ENCODE measurements at regions not wholly inside any gene's neighbourhood (a gene's known extent, or its start where the extent isn't known, plus 50 kb on each side); places are given as distances from the start of the nearest gene placed in this dataset.
"Not testable (repeated sequence)": the region's sequence is repeated elsewhere in the genome, so short reads cannot be mapped to it uniquely, and the experiment has no call there.

DNA sequence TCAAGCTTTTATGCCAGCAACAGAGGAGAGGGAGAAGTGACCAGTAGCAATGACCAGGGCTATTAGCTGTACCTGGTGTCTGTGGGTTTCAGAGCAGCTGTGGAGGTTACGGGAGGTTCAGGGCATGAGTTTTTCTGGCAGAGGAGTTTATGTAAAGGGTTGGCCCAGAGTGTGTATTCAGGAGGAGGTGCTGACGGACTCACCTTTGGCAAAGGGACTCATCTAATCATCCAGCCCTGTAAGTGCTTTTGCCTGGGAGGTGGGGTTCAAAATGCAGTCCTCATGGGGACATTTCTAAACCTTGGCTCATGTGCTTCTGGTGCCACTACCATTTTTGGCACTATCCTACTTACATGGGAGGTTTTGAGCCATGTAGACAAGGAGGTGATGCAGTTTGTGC is 95.3 kb downstream of the DAD1 start:
- in situ Hi-C loops (cut with MboI; ENCODE audit: low pct_unique_long_range_greater_than_20kb, low sequenced_read_pairs, unreplicated experiment) = no loop called here
- no peak for TF ChIP-seq CTCF (IDR thresholded peaks at IDR 0.05; ENCODE audit: extremely low read depth, insufficient read depth, missing control alignments)
- DNase-seq (ENCODE audit: low spot score) = no peak

- in situ Hi-C loops (cut with MboI; ENCODE audit: low pct_unique_long_range_greater_than_20kb, low sequenced_read_pairs, unreplicated experiment) = no loop called here
- no peak for TF ChIP-seq CTCF (IDR thresholded peaks at IDR 0.05; ENCODE audit: extremely low read depth, insufficient read depth, missing control alignments)
- DNase-seq (ENCODE audit: low spot score) = no peak
Measured at GRCh38 chr14:22492622-22493542, 96.1 kb downstream of the DAD1 start.

DNA sequence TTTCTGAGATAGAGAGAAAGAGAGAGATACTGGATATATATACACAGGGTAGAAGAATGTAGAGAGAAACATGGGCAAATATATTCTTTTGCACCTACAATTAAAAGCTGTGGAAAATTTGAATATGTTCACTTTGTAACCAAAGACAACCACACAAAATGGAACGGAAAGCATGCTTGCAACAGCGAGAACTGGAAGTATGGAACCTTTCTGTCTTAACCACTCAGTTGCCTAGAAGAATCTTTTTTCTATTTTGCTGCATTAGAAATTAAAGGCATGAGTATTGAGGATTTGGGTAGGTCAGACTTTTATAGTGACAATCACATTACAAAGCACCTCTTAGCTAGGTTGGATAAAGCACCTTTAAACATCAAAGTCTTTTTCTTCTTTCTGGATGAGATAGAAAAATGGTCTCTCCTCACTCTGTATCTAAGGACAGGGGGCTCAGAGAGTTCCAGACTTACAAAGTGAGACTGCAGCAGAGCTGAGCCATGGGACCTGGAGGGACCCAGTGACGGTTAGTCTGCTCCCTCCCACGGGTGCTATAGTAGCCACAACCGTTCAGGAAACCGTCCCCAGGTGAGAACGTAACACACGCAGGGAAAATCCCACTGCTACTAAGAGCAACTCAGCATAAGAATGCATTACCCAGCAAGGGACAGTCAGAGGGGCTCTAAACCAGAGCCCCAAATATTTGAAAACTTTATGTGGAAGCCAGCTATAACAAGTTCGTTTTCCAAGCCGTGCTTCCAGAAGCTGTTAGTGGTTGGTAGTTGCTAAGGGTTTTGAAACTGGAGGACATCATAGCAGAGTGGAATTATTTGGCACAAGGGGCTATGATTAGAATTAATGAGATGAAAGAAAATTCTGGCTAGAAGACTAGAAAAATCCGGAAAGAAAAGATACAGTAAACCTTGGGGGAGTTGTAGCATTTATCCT is 97.1 kb downstream of the DAD1 start:
- DNase-seq (ENCODE audit: low spot score) = no peak
- in situ Hi-C loops (cut with MboI; ENCODE audit: low pct_unique_long_range_greater_than_20kb, low sequenced_read_pairs, unreplicated experiment) = no loop called here
- TF ChIP-seq CTCF (IDR thresholded peaks at IDR 0.05; ENCODE audit: extremely low read depth, insufficient read depth, missing control alignments) = no peak

DNA sequence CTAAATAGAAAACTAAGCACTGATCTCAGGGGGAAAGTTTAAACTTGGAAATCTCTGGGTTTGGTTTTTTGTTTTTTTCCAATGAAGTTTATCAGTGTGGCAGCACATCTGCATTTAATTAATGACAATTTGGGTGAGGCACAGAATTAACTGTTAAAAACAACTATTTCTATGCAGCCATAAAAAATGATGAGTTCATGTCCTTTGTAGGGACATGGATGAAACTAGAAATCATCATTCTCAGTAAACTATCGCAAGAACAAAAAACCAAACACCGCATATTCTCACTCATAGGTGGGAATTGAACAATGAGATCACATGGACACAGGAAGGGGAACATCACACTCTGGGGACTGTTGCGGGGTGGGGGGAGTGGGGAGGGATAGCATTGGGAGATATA is 98.0 kb downstream of the DAD1 start:
- in situ Hi-C loops (cut with MboI; ENCODE audit: low pct_unique_long_range_greater_than_20kb, low sequenced_read_pairs, unreplicated experiment); DNase-seq (ENCODE audit: low spot score): not testable (repeated sequence)

DNA sequence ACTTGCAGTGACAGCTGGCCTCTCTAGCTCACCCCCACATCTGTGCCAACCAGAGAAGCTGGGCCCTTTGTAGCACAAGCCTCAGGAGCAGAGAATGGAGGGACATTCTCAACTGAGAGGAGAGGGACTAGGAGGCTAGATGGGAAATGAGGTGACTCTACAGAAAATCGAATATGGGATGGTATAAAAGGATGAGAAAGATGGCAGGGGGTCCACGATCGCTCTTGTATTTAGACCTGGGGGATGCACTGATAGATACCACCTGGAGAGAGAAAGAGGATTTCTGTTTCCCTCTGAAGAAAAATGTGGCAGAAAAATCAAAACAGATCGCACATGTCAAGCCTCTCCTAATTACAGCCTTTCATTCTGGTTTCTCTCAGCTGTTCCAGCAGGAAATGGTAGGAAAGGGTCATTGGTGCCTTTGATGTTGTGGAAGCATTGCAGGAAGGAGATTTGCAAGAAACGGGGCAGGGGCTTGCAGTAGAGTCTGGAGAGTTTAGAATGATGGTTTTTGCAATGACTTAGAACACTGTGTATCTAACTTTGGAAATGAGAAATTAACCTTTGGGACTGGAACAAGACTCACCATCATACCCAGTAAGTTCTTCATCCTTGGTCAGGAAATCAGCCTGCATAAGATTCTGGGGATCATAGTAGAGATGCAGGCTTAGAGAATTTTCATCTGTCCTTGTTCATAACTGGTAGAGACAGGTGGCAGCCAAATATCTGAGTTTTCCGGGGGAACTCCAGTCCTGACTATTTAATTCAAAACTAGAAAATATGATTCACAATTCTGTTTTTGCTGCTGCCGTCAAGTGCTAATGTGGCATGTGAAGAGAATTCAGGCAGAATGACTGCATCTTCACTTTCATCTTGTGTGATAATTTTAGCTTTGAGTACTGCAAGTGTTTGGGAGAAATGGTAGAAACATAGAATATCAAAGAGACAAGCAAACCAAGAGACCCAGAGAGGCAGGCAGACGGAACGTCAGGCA is 98.8 kb downstream of the DAD1 start:
- peak; percentile 36 for DNase-seq (ENCODE audit: low spot score)
- in situ Hi-C loops (cut with MboI; ENCODE audit: low pct_unique_long_range_greater_than_20kb, low sequenced_read_pairs, unreplicated experiment) = no loop called here
- TF ChIP-seq CTCF (IDR thresholded peaks at IDR 0.05; ENCODE audit: extremely low read depth, insufficient read depth, missing control alignments) = no peak

- no peak for DNase-seq (ENCODE audit: low spot score)
- in situ Hi-C loops (cut with MboI; ENCODE audit: low pct_unique_long_range_greater_than_20kb, low sequenced_read_pairs, unreplicated experiment) = no loop called here
- peak; percentile 28 for TF ChIP-seq CTCF (IDR thresholded peaks at IDR 0.05; ENCODE audit: extremely low read depth, insufficient read depth, missing control alignments)
Measured at GRCh38 chr14:22489244-22489545, 99.8 kb downstream of the DAD1 start.

All from GM13977 (cell line).